ENCODE measurements at regions not wholly inside any gene's neighbourhood (a gene's known extent, or its start where the extent isn't known, plus 50 kb on each side); places are given as distances from the start of the nearest gene placed in this dataset.

GRCh38 chr11:127709960-127710359 is 709.4 kb upstream of the KIRREL3 start:
- TF ChIP-seq POLR2A (IDR thresholded peaks at IDR 0.05) = no peak
- TF ChIP-seq, protein P1, sequence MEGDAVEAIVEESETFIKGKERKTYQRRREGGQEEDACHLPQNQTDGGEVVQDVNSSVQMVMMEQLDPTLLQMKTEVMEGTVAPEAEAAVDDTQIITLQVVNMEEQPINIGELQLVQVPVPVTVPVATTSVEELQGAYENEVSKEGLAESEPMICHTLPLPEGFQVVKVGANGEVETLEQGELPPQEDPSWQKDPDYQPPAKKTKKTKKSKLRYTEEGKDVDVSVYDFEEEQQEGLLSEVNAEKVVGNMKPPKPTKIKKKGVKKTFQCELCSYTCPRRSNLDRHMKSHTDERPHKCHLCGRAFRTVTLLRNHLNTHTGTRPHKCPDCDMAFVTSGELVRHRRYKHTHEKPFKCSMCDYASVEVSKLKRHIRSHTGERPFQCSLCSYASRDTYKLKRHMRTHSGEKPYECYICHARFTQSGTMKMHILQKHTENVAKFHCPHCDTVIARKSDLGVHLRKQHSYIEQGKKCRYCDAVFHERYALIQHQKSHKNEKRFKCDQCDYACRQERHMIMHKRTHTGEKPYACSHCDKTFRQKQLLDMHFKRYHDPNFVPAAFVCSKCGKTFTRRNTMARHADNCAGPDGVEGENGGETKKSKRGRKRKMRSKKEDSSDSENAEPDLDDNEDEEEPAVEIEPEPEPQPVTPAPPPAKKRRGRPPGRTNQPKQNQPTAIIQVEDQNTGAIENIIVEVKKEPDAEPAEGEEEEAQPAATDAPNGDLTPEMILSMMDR (IDR thresholded peaks at IDR 0.05) = no peak

Data from body of pancreas (tissue), 4 donors.